ENCODE measurements at regions not wholly inside any gene's neighbourhood (a gene's known extent, or its start where the extent isn't known, plus 50 kb on each side); places are given as distances from the start of the nearest gene placed in this dataset.
"Not testable (repeated sequence)": the region's sequence is repeated elsewhere in the genome, so short reads cannot be mapped to it uniquely, and the experiment has no call there.

- not testable (repeated sequence) for TF ChIP-seq CTCF (conservative IDR thresholded peaks at IDR 0.05); ZFX (IDR thresholded peaks at IDR 0.05)
Observed at GRCh38 chr14:101631970-101632369, 70.7 kb downstream of the DIO3 start.

Measured in C4-2B (cell line).